K562 (cell line): ENCODE measurements at regions not wholly inside any gene's neighbourhood (a gene's known extent, or its start where the extent isn't known, plus 50 kb on each side); places are given as distances from the start of the nearest gene placed in this dataset.

Experiments
- CBX1 ChIP-seq: sonication (generic); IDR thresholded peaks from 2 replicates; pipeline ENCODE4 v1.6.1; 2016; ENCODE audit warnings: antibody characterized with exemption, low read depth, mild to moderate bottlenecking
- CREB5 ChIP-seq: fragments of 250-450 bp; sonication (Bioruptor Pico); IDR thresholded peaks from 2 replicates; pipeline ENCODE4 v1.5.0; 2020; ENCODE audit warnings: mild to moderate bottlenecking
- CTCFL ChIP-seq: IDR thresholded peaks from 2 replicates; pipeline ENCODE4 v1.6.1; 2011; ENCODE audit warnings: borderline replicate concordance, low read depth, mild to moderate bottlenecking, moderate library complexity, low read length; ENCODE audit not compliant: insufficient read depth, poor library complexity, severe bottlenecking
- E2F1 ChIP-seq: sonication (generic); formaldehyde crosslinking; IDR thresholded peaks from 2 replicates; pipeline ENCODE4 v1.8.1; 2023; ENCODE audit warnings: mild to moderate bottlenecking, missing genetic modification reagents, moderate library complexity
- HNRNPL ChIP-seq: fragments of 200-400 bp; formaldehyde crosslinking; IDR thresholded peaks from 2 replicates; pipeline ENCODE4 v1.6.1; 2017; ENCODE audit warnings: low read depth, mild to moderate bottlenecking, low read length
- PHTF2 ChIP-seq: fragments of 250-450 bp; sonication (Bioruptor Pico); IDR thresholded peaks from 2 replicates; pipeline ENCODE4 v1.5.0; 2021; ENCODE audit warnings: mild to moderate bottlenecking
- PML ChIP-seq: IDR thresholded peaks from 2 replicates; pipeline ENCODE4 v1.6.1; 2012; ENCODE audit warnings: low read length, inconsistent platforms
- POLR2A ChIP-seq: fragments of 450-650 bp; conservative IDR thresholded peaks from 2 replicates; pipeline ENCODE4 v1.6.1; 2016
- ZBTB5 ChIP-seq: fragments of 450-650 bp; IDR thresholded peaks from 2 replicates; pipeline ENCODE4 v1.6.1; 2017; ENCODE audit warnings: antibody characterized with exemption

GRCh38 chr18:22549260-22549937 is 131.7 kb upstream of the CTAGE1 start (continued):
- no peak for TF ChIP-seq CREB5 (CRISPR knock-in tag)
- no peak for TF ChIP-seq CTCFL
- no peak for TF ChIP-seq E2F1 (CRISPR knock-in tag)
- TF ChIP-seq PML, result no peak
- no peak for TF ChIP-seq PHTF2 (CRISPR knock-in tag)
- TF ChIP-seq CBX1, result no peak
- no peak for TF ChIP-seq HNRNPL
- TF ChIP-seq ZBTB5, result no peak
- TF ChIP-seq POLR2A, result no peak
